GM06990 (cell line): ENCODE measurements at regions not wholly inside any gene's neighbourhood (a gene's known extent, or its start where the extent isn't known, plus 50 kb on each side); places are given as distances from the start of the nearest gene placed in this dataset.

Experiments
- DNase-seq: peaks from one replicate; pipeline ENCODE4 v3.0.0-alpha.2; 2011; ENCODE audit not compliant: insufficient read length; ENCODE audit errors: extremely low read depth
- H3K27me3 ChIP-seq: replicated peaks from 2 replicates; pipeline ENCODE4 v1.6.0; 2011; ENCODE audit warnings: low read length; ENCODE audit not compliant: control insufficient read depth, insufficient read depth
- H3K36me3 ChIP-seq: 2 replicates; pipeline ENCODE4 v1.5.1; 2011; ENCODE audit warnings: low read length; ENCODE audit not compliant: control insufficient read depth, insufficient read depth
- H3K4me3 ChIP-seq: replicated peaks from 2 replicates; pipeline ENCODE4 v1.5.1; 2011; ENCODE audit warnings: low read depth, mild to moderate bottlenecking, control low read depth, low read length
- CTCF ChIP-seq: IDR thresholded peaks from 2 replicates; pipeline ENCODE4 v1.5.1; 2011; ENCODE audit warnings: low read length, control low read depth, mild to moderate bottlenecking, inconsistent platforms; ENCODE audit not compliant: insufficient read depth, poor library complexity, severe bottlenecking

GRCh38 chr15:46714950-46715349 is 1002.4 kb upstream of the SEMA6D start:
- TF ChIP-seq CTCF: no peak
- no peak for DNase-seq
- H3K27me3 ChIP-seq: no peaks in the 10 kb centered on the region
- H3K4me3 ChIP-seq: no peak overlapping the region
- no peaks in the 10 kb centered on the region for H3K36me3 ChIP-seq

- Histone ChIP-seq H3K4me3 (no peak overlapping the region), H3K27me3 (no peaks in the 10 kb centered on the region), H3K36me3 (no peaks in the 10 kb centered on the region)
- no peak for DNase-seq
- no peak for TF ChIP-seq CTCF
These were observed 994.0 kb upstream of the SEMA6D start for GRCh38 chr15:46723308-46723707.

- Histone ChIP-seq H3K4me3 (no peak overlapping the region), H3K27me3 (no peaks in the 10 kb centered on the region), H3K36me3 (no peaks in the 10 kb centered on the region)
- TF ChIP-seq CTCF: no peak
- no peak for DNase-seq
These were observed 985.2 kb upstream of the SEMA6D start for GRCh38 chr15:46732060-46732459.

GRCh38 chr15:46735115-46735514 is 982.2 kb upstream of the SEMA6D start:
- no peak for DNase-seq
- no peak overlapping the region for H3K4me3 ChIP-seq

GRCh38 chr15:46751303-46751702 is 966.0 kb upstream of the SEMA6D start:
- Histone ChIP-seq H3K4me3 (no peak overlapping the region), H3K27me3 (no peaks in the 10 kb centered on the region), H3K36me3 (no peaks in the 10 kb centered on the region)
- TF ChIP-seq CTCF: no peak
- no peak for DNase-seq

More at GRCh38 chr15:46735115-46735514, 982.2 kb upstream of the SEMA6D start:
- TF ChIP-seq CTCF: no peak
- Histone ChIP-seq H3K27me3 (no peaks in the 10 kb centered on the region), H3K36me3 (no peaks in the 10 kb centered on the region)

- Histone ChIP-seq H3K27me3 (no peaks in the 10 kb centered on the region), H3K36me3 (no peaks in the 10 kb centered on the region), H3K4me3 (no peak overlapping the region)
- TF ChIP-seq CTCF: no peak
- DNase-seq: no peak
These were observed 963.4 kb upstream of the SEMA6D start for GRCh38 chr15:46753946-46754345.
